ENCODE measurements at regions not wholly inside any gene's neighbourhood (a gene's known extent, or its start where the extent isn't known, plus 50 kb on each side); places are given as distances from the start of the nearest gene placed in this dataset.

DNA sequence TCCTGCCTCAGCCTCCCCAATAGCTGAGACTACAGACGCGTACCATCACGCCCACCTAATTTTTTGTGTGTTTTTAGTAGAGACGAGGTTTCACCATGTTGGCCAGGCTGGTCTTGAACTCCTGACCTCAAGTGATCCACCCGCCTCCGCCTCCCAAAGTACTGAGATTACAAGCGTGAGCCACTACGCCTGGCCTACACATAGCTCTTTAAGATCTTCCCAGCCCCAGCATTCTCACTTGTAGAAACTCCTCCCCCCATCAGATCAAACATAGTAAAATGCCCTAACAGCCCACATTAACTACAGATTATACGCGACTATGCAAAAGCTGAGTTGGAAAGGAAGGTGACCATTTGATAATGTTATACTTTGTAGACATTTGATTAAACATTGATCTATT lies 634.8 kb downstream of the MATN1 start:
- TF ChIP-seq, protein P1, sequence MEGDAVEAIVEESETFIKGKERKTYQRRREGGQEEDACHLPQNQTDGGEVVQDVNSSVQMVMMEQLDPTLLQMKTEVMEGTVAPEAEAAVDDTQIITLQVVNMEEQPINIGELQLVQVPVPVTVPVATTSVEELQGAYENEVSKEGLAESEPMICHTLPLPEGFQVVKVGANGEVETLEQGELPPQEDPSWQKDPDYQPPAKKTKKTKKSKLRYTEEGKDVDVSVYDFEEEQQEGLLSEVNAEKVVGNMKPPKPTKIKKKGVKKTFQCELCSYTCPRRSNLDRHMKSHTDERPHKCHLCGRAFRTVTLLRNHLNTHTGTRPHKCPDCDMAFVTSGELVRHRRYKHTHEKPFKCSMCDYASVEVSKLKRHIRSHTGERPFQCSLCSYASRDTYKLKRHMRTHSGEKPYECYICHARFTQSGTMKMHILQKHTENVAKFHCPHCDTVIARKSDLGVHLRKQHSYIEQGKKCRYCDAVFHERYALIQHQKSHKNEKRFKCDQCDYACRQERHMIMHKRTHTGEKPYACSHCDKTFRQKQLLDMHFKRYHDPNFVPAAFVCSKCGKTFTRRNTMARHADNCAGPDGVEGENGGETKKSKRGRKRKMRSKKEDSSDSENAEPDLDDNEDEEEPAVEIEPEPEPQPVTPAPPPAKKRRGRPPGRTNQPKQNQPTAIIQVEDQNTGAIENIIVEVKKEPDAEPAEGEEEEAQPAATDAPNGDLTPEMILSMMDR (IDR thresholded peaks at IDR 0.05): no peak
- DNase-seq (ENCODE audit: low spot score): no peak
- peaks cover 5% of the 10 kb centered on the region for H3K36me3 Mint-ChIP-seq (ENCODE audit: low read depth)
- H3K9me3 Mint-ChIP-seq (ENCODE audit: low read depth): peaks cover 16% of the 10 kb centered on the region
- H3K4me1 Mint-ChIP-seq (ENCODE audit: low read depth): peaks cover 44% of the 10 kb centered on the region
- H3K4me3 Mint-ChIP-seq (ENCODE audit: unreplicated experiment): no peak overlapping the region
- peaks cover 7% of the 10 kb centered on the region for H3K27me3 Mint-ChIP-seq (ENCODE audit: low read depth)
- H3K27ac Mint-ChIP-seq (ENCODE audit: unreplicated experiment): no peak overlapping the region

DNA sequence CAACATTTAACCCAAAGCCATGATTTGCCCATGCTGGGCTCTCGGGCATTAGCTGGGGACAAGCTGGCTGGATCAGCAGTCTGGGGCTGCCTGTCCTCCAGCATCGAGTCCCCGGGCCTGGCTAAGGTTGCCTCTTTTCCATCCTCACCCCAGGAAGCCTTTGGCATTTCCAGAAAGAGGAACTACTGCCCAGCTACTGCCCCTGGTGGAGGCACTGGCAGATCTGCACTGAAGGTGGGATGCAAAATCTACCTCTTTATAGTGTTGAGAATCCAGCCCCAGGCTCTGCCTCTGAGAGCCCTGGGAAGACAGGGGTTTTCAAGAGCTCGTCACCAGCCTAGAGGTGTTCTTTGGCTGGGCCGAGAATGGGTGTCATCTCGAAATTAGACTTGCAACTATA lies 635.9 kb downstream of the MATN1 start:
- Mint-ChIP-seq H3K4me3 (ENCODE audit: unreplicated experiment) (no peak overlapping the region), H3K9me3 (ENCODE audit: low read depth) (peaks cover 10% of the 10 kb centered on the region), H3K4me1 (ENCODE audit: low read depth) (peaks cover 53% of the 10 kb centered on the region), H3K36me3 (ENCODE audit: low read depth) (peaks cover 2% of the 10 kb centered on the region), H3K27me3 (ENCODE audit: low read depth) (peaks cover 7% of the 10 kb centered on the region), H3K27ac (ENCODE audit: unreplicated experiment) (no peak overlapping the region)
- TF ChIP-seq, protein P1 (IDR thresholded peaks at IDR 0.05): peak; percentile 64
- no peak for DNase-seq (ENCODE audit: low spot score)

DNA sequence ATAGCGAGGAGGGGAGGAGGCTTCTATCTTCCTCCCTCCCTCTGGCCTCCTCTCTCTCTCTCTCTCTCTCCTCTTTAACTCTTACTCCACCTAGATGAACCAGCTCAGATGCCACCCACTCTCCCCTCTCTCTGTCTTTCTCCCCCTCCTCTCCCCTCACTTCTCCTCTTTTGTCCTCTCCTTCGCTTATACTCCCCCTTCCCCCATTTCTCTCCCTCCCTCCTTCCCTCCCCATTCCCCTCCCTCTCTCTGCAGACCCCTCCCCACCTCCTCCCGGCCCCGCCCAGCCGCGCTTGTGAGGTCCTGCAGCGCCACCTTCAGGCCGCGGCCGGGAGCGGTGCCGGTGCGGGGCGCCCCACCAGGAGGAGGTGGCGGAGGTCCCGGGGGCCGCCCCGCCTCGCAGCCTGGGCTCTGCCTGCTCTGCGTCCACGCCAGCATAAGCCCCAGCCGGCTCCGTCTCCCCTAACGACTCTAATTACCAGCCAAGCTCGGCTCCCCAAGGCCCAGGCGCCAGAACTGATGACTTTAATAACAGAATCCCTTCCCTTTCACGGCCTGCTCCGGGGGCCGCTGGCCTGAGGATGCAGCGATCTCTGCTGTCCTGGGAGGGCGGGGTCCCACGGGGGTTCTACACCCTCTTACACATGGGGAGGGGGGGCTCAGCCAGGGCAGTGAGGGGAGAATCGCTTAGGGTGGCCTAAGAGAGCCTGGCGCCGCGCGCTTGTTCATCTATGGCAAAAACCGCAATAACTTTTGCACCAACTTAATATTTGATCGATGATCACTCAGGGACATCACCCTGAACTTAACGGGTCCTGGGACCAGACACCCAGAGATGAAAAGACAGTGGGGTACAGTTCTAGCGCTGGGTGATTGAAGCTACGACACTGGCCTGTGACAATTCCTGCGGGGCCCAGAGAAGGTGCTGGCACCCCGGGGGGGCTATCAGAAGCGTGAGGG lies 637.3 kb downstream of the MATN1 start:
- peaks cover 59% of the 10 kb centered on the region for H3K4me1 Mint-ChIP-seq (ENCODE audit: low read depth)
- no peaks in the 10 kb centered on the region for H3K36me3 Mint-ChIP-seq (ENCODE audit: low read depth)
- H3K4me3 Mint-ChIP-seq (ENCODE audit: unreplicated experiment): peak overlapping the region; percentile 25
- TF ChIP-seq, protein P1 (IDR thresholded peaks at IDR 0.05): peak; percentile 91
- no peak for DNase-seq (ENCODE audit: low spot score)
- H3K27ac Mint-ChIP-seq (ENCODE audit: unreplicated experiment): no peak overlapping the region
- H3K9me3 Mint-ChIP-seq (ENCODE audit: low read depth): no peaks in the 10 kb centered on the region
- peaks cover 2% of the 10 kb centered on the region for H3K27me3 Mint-ChIP-seq (ENCODE audit: low read depth)

DNA sequence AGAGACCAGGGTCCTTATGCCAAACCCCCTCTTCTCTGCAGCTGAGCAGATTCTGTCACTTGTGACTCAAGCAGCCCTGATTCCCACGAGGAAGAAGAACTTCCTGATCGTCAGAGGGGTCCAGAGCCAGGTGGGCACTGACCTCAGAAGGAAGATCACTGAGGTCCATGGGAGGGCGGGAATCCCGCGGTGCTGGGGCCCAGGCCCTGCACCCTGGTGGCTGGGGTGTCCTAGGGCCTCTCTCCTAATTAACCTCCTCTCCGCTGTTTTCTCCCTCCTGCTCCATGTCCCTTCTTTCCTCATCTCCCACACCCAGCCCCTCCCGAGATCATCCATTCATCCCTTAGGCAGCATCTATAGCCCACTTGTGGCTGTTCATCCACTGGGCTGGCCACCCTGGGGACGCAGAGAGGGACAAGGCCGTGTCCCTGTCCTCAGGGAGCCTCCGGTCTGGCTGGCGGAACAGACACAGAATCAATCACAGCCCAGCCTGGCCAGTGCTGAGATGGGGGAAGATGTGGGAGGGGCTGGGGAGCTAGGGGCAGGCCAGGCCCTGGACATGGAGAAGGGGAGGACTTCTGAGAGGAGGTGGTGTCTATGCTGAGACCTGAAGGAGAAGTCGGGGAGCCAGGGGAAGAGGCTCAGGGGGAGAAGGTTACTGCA lies 638.3 kb downstream of the MATN1 start:
- Mint-ChIP-seq H3K9me3 (ENCODE audit: low read depth) (no peaks in the 10 kb centered on the region), H3K27ac (ENCODE audit: unreplicated experiment) (peak overlapping the region; percentile 97), H3K4me1 (ENCODE audit: low read depth) (peaks cover 59% of the 10 kb centered on the region), H3K36me3 (ENCODE audit: low read depth) (no peaks in the 10 kb centered on the region), H3K4me3 (ENCODE audit: unreplicated experiment) (no peak overlapping the region), H3K27me3 (ENCODE audit: low read depth) (peaks cover 2% of the 10 kb centered on the region)
- no peak for DNase-seq (ENCODE audit: low spot score)
- TF ChIP-seq, protein P1 (IDR thresholded peaks at IDR 0.05): no peak

DNA sequence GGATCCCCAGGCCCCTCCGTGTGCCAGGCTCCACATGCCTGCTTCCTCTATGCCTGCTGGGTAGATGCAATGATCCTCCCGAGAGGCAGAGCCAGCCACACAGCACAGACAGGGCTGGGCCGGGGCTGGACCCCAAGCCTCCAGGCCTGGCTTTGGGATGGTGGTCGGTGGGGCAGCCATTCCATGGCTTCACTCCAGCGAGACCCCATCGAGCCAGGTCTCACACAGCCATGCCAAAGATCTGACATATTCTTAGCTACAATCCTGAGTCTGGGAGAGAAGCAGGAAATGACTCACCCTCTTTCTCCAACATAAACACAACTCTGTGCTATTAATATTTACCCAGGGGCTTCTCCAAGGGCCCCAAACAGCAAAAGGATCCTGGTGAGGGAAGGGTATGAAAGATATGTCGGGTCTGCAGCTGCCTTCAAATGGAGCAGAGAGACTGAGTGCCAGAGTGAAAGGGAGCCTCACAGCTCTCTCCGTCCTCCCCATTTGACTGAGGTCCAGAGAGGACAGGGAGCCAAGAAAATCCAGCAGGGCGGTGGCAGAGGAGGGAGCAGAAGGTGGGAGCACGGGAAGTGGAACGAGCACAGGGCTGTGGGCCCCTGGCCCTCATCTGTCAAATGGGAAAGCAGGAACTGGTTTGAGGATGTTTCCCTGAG lies 639.5 kb downstream of the MATN1 start:
- H3K9me3 Mint-ChIP-seq (ENCODE audit: low read depth): no peaks in the 10 kb centered on the region
- TF ChIP-seq, protein P1 (IDR thresholded peaks at IDR 0.05): peak; percentile 36
- H3K27ac Mint-ChIP-seq (ENCODE audit: unreplicated experiment): peak overlapping the region; percentile 97
- no peaks in the 10 kb centered on the region for H3K36me3 Mint-ChIP-seq (ENCODE audit: low read depth)
- peak overlapping the region; percentile 6 for H3K4me3 Mint-ChIP-seq (ENCODE audit: unreplicated experiment)
- DNase-seq (ENCODE audit: low spot score): no peak
- peaks cover 48% of the 10 kb centered on the region for H3K4me1 Mint-ChIP-seq (ENCODE audit: low read depth)
- no peaks in the 10 kb centered on the region for H3K27me3 Mint-ChIP-seq (ENCODE audit: low read depth)
